Smooth muscle cell (in vitro differentiated cells): ENCODE measurements at regions not wholly inside any gene's neighbourhood (a gene's known extent, or its start where the extent isn't known, plus 50 kb on each side); places are given as distances from the start of the nearest gene placed in this dataset.

Source experiments
- DNase-seq: peaks from one replicate; lab custom pipeline; 2025; ENCODE audit not compliant: unreplicated experiment; lab: John Stamatoyannopoulos, UW
- H2AFZ ChIP-seq: fragments of 200-600 bp; sonication (generic); 2 replicates; pipeline ENCODE4 v1.6.0; 2016; ENCODE audit warnings: antibody characterized with exemption, low read depth, mild to moderate bottlenecking
- H3F3A ChIP-seq: fragments of 200-600 bp; sonication (generic); 2 replicates; pipeline ENCODE4 v1.6.0; 2017; ENCODE audit warnings: antibody characterized with exemption, low read depth
- H3K27ac ChIP-seq: fragments of 200-600 bp; sonication (generic); 2 replicates; pipeline ENCODE4 v1.5.1; 2016; ENCODE audit warnings: low read depth, mild to moderate bottlenecking
- H3K27me3 ChIP-seq: fragments of 200-600 bp; sonication (generic); 2 replicates; pipeline ENCODE4 v1.6.1; 2016; ENCODE audit warnings: low read depth, mild to moderate bottlenecking
- H3K36me3 ChIP-seq: fragments of 200-600 bp; sonication (generic); 2 replicates; pipeline ENCODE4 v1.5.1; 2016; ENCODE audit warnings: low read depth
- H3K4me1 ChIP-seq: fragments of 200-600 bp; sonication (generic); 2 replicates; pipeline ENCODE4 v1.5.1; 2016; ENCODE audit warnings: low read depth
- H3K4me2 ChIP-seq: fragments of 200-600 bp; sonication (generic); 2 replicates; pipeline ENCODE4 v1.6.0; 2016; ENCODE audit warnings: mild to moderate bottlenecking
- H3K4me3 ChIP-seq: fragments of 200-600 bp; sonication (generic); 2 replicates; pipeline ENCODE4 v1.5.1; 2016; ENCODE audit warnings: mild to moderate bottlenecking
- H3K79me2 ChIP-seq: fragments of 200-600 bp; sonication (generic); 2 replicates; pipeline ENCODE4 v1.6.0; 2016; ENCODE audit warnings: low read depth, mild to moderate bottlenecking
- H3K9ac ChIP-seq: fragments of 200-600 bp; sonication (generic); 2 replicates; pipeline ENCODE4 v1.6.0; 2016; ENCODE audit warnings: low read depth
- H3K9me3 ChIP-seq: fragments of 200-600 bp; sonication (generic); replicated peaks from 2 replicates; pipeline ENCODE4 v1.5.1; 2016; ENCODE audit warnings: low read depth
- H4K20me1 ChIP-seq: fragments of 200-600 bp; sonication (generic); 2 replicates; pipeline ENCODE4 v1.6.0; 2016; ENCODE audit warnings: low read depth
- WGBS: methylation state at CpG from one replicate; pipeline ENCODE4 v1.1.7; 2016; ENCODE audit warnings: low lambda C conversion rate; 5-methylcytosine and 5-hydroxymethylcytosine counted together
- TF ChIP-seq, protein P1 (sequence below): fragments of 200-600 bp; sonication (generic); IDR thresholded peaks from 2 replicates; pipeline ENCODE4 v1.5.1; 2017; ENCODE audit warnings: borderline replicate concordance, mild to moderate bottlenecking, antibody characterized with exemption; ENCODE audit not compliant: insufficient read depth, poor library complexity, severe bottlenecking

DNA sequence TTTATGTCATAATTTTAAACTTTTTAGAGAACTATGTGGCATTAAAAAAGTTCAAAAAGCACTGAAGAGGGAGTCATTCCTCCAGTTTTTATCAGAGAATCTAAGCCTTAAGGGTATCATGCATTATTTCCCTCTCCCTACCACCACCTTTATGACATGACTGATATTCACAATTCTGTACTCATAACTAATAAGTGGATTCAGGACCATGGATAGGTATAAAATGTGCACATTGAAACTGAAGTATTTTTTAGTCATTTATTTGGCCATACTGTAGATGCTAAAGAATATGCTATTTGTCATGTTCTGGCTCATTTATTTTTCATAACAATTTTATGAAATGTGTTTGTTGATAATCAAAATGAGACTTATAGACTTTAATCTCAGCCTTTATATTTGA, 897.5 kb upstream of the AGA start:
- H3K9me3 ChIP-seq, result no peaks in the 10 kb centered on the region
- H2AFZ ChIP-seq, result no peak overlapping the region
- TF ChIP-seq, protein P1, sequence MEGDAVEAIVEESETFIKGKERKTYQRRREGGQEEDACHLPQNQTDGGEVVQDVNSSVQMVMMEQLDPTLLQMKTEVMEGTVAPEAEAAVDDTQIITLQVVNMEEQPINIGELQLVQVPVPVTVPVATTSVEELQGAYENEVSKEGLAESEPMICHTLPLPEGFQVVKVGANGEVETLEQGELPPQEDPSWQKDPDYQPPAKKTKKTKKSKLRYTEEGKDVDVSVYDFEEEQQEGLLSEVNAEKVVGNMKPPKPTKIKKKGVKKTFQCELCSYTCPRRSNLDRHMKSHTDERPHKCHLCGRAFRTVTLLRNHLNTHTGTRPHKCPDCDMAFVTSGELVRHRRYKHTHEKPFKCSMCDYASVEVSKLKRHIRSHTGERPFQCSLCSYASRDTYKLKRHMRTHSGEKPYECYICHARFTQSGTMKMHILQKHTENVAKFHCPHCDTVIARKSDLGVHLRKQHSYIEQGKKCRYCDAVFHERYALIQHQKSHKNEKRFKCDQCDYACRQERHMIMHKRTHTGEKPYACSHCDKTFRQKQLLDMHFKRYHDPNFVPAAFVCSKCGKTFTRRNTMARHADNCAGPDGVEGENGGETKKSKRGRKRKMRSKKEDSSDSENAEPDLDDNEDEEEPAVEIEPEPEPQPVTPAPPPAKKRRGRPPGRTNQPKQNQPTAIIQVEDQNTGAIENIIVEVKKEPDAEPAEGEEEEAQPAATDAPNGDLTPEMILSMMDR, result no peak
- no peaks in the 10 kb centered on the region for H4K20me1 ChIP-seq
- H3K4me3 ChIP-seq, result no peak overlapping the region
- no peak for DNase-seq
- H3K4me2 ChIP-seq, result no peak overlapping the region
- H3F3A ChIP-seq, result no peaks in the 10 kb centered on the region
- no peaks in the 10 kb centered on the region for H3K79me2 ChIP-seq
- H3K27ac ChIP-seq, result no peak overlapping the region
- no peaks in the 10 kb centered on the region for H3K4me1 ChIP-seq
- H3K27me3 ChIP-seq, result no peaks in the 10 kb centered on the region
- no peaks in the 10 kb centered on the region for H3K36me3 ChIP-seq
- no peak overlapping the region for H3K9ac ChIP-seq

DNA sequence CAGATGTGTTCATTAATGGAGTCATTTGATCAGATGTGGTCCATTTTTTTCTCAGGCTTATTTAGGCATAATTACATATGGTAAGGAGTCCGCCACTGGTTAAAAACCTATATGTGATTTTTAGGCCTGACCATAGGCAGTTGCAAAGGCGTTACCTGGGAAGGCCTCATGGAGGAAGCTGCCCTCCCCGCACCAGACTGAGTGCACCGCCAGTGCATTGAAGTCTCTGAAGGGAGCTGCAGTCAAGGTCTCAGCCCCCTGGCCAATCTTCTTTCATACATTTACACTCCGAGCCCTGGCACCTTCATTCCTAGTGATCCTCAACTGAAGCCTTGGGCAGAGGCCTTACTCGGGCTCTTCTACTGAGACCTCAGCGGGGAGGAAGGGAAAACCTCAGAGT, 898.2 kb upstream of the AGA start:
- no peaks in the 10 kb centered on the region for H4K20me1 ChIP-seq
- WGBS, result 93% methylated on average over 7 of the region's 7 CpGs
- H3F3A ChIP-seq, result no peaks in the 10 kb centered on the region
- no peak overlapping the region for H3K4me3 ChIP-seq
- no peak overlapping the region for H3K9ac ChIP-seq
- no peak for DNase-seq
- no peaks in the 10 kb centered on the region for H3K9me3 ChIP-seq
- TF ChIP-seq, protein P1, result no peak
- no peaks in the 10 kb centered on the region for H3K79me2 ChIP-seq
- H3K27me3 ChIP-seq, result no peaks in the 10 kb centered on the region
- no peak overlapping the region for H3K4me2 ChIP-seq
- H3K36me3 ChIP-seq, result no peaks in the 10 kb centered on the region
- no peak overlapping the region for H3K27ac ChIP-seq
- H3K4me1 ChIP-seq, result no peaks in the 10 kb centered on the region
- no peak overlapping the region for H2AFZ ChIP-seq

DNA sequence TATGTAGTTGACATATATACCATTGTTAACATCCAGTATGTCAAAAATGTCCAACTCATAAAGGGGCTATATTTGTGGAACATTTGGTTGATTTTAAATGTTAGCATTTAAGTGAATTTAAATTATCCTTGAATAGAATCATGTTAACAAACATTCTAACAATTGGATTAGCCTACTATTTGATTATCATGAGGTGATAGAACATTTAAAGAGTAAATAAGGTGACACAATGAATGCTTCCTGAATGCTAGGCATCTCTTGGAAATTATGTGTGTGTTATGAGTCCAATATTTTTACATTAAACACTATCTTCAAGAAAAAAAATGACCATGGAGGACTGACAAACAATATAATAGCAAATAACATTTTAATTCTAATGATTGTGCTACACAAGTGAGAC, 901.9 kb upstream of the AGA start:
- no peaks in the 10 kb centered on the region for H4K20me1 ChIP-seq
- no peaks in the 10 kb centered on the region for H3K36me3 ChIP-seq
- H3K4me2 ChIP-seq, result no peak overlapping the region
- no peaks in the 10 kb centered on the region for H3K27me3 ChIP-seq
- no peak for DNase-seq
- no peaks in the 10 kb centered on the region for H3K79me2 ChIP-seq
- H3K9ac ChIP-seq, result no peak overlapping the region
- H3F3A ChIP-seq, result no peaks in the 10 kb centered on the region
- H2AFZ ChIP-seq, result no peak overlapping the region
- H3K9me3 ChIP-seq, result no peaks in the 10 kb centered on the region
- no peaks in the 10 kb centered on the region for H3K4me1 ChIP-seq
- no peak overlapping the region for H3K27ac ChIP-seq
- H3K4me3 ChIP-seq, result no peak overlapping the region
- TF ChIP-seq, protein P1, result no peak

DNA sequence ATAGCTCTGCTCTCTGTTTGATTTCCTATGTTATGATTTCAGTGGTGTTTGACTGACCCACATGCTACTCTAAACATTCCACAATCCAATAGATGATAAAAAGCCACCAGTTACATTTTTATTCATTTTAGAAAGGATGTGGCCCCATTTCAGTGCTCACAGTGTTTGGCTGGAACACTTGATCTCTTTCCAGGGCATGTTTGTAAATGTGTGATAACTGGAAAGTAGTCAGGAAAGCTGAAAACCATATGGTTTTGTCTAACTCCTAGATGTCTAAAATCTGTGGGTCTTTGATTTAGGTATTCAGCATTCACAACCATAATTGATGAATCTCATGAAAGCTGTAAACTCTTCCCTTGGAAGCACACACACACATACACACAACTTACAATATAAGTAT, 904.9 kb upstream of the AGA start:
- H3K9me3 ChIP-seq, result no peaks in the 10 kb centered on the region
- no peak overlapping the region for H3K4me2 ChIP-seq
- H2AFZ ChIP-seq, result no peak overlapping the region
- H3K79me2 ChIP-seq, result no peaks in the 10 kb centered on the region
- no peak overlapping the region for H3K9ac ChIP-seq
- no peaks in the 10 kb centered on the region for H3K4me1 ChIP-seq
- no peak overlapping the region for H3K4me3 ChIP-seq
- DNase-seq, result no peak
- no peaks in the 10 kb centered on the region for H4K20me1 ChIP-seq
- H3K27ac ChIP-seq, result no peak overlapping the region
- TF ChIP-seq, protein P1, result no peak
- no peaks in the 10 kb centered on the region for H3F3A ChIP-seq
- no peaks in the 10 kb centered on the region for H3K36me3 ChIP-seq
- H3K27me3 ChIP-seq, result no peaks in the 10 kb centered on the region
